ENCODE measurements at regions not wholly inside any gene's neighbourhood (a gene's known extent, or its start where the extent isn't known, plus 50 kb on each side); places are given as distances from the start of the nearest gene placed in this dataset.

GRCh38 chr15:61750271-61751084 is 309.8 kb downstream of the VPS13C start:
- Histone ChIP-seq H3K36me3 (ENCODE audit: insufficient read depth, low read length) (no peaks in the 10 kb centered on the region), H3K9ac (ENCODE audit: low read length) (no peak overlapping the region), H3K4me2 (ENCODE audit: low read length) (no peak overlapping the region), H3K79me2 (replicated peaks; ENCODE audit: insufficient read depth, low read length) (no peaks in the 10 kb centered on the region), H4K20me1 (ENCODE audit: insufficient read depth) (no peaks in the 10 kb centered on the region), H3K27ac (ENCODE audit: low read length) (no peak overlapping the region), H3K4me3 (ENCODE audit: low read length) (no peak overlapping the region), H2AFZ (ENCODE audit: low read depth, low read length) (no peak overlapping the region), H3K27me3 (ENCODE audit: insufficient read depth, low read depth, low read length) (no peaks in the 10 kb centered on the region), H3F3A (ENCODE audit: insufficient read depth, low read length, poor library complexity, severe bottlenecking) (no peaks in the 10 kb centered on the region), H3K9me3 (ENCODE audit: low read length) (no peaks in the 10 kb centered on the region), H3K9me2 (ENCODE audit: insufficient read depth, low read length) (no peaks in the 10 kb centered on the region)
- TF ChIP-seq SMC3 (conservative IDR thresholded peaks at IDR 0.05; ENCODE audit: poor library complexity) (no peak), EZH2 (IDR thresholded peaks at IDR 0.05; ENCODE audit: borderline replicate concordance, insufficient read depth, low read length, poor library complexity, severe bottlenecking) (no peak), MXI1 (conservative IDR thresholded peaks at IDR 0.05; ENCODE audit: poor library complexity, severe bottlenecking) (no peak), TAF1 (IDR thresholded peaks at IDR 0.05; ENCODE audit: low read depth) (no peak), POLR2AphosphoS5 (IDR thresholded peaks at IDR 0.05) (no peak), REST (IDR thresholded peaks at IDR 0.05; ENCODE audit: borderline replicate concordance) (no peak), RAD21 (conservative IDR thresholded peaks at IDR 0.05) (no peak), EP300 (conservative IDR thresholded peaks at IDR 0.05; ENCODE audit: poor library complexity, severe bottlenecking) (no peak)

GRCh38 chr15:61749169-61749568 is 311.1 kb downstream of the VPS13C start:
- TF ChIP-seq EP300 (conservative IDR thresholded peaks at IDR 0.05; ENCODE audit: poor library complexity, severe bottlenecking) (no peak), RAD21 (conservative IDR thresholded peaks at IDR 0.05) (no peak), TAF1 (IDR thresholded peaks at IDR 0.05; ENCODE audit: low read depth) (no peak), REST (IDR thresholded peaks at IDR 0.05; ENCODE audit: borderline replicate concordance) (no peak), MXI1 (conservative IDR thresholded peaks at IDR 0.05; ENCODE audit: poor library complexity, severe bottlenecking) (no peak), SMC3 (conservative IDR thresholded peaks at IDR 0.05; ENCODE audit: poor library complexity) (no peak), POLR2AphosphoS5 (IDR thresholded peaks at IDR 0.05) (no peak)
- Histone ChIP-seq H3K4me3 (ENCODE audit: low read length) (no peak overlapping the region), H3K4me2 (ENCODE audit: low read length) (no peak overlapping the region)

More at GRCh38 chr15:61749169-61749568, 311.1 kb downstream of the VPS13C start:
- no peaks in the 10 kb centered on the region for H3F3A ChIP-seq (ENCODE audit: insufficient read depth, low read length, poor library complexity, severe bottlenecking)
- no peaks in the 10 kb centered on the region for H3K79me2 ChIP-seq (replicated peaks; ENCODE audit: insufficient read depth, low read length)
- H2AFZ ChIP-seq (ENCODE audit: low read depth, low read length), result no peak overlapping the region
- H3K36me3 ChIP-seq (ENCODE audit: insufficient read depth, low read length), result no peaks in the 10 kb centered on the region
- H3K9me2 ChIP-seq (ENCODE audit: insufficient read depth, low read length), result no peaks in the 10 kb centered on the region
- H4K20me1 ChIP-seq (ENCODE audit: insufficient read depth), result no peaks in the 10 kb centered on the region
- H3K27me3 ChIP-seq (ENCODE audit: insufficient read depth, low read depth, low read length), result no peaks in the 10 kb centered on the region
- H3K9me3 ChIP-seq (ENCODE audit: low read length), result no peaks in the 10 kb centered on the region
- H3K27ac ChIP-seq (ENCODE audit: low read length), result no peak overlapping the region
- H3K9ac ChIP-seq (ENCODE audit: low read length), result no peak overlapping the region

Data from neural cell (in vitro differentiated cells).